GM21619 (cell line): ENCODE measurements at regions not wholly inside any gene's neighbourhood (a gene's known extent, or its start where the extent isn't known, plus 50 kb on each side); places are given as distances from the start of the nearest gene placed in this dataset.

Experiments used
- ATAC-seq: cut with Tn5 transposase; IDR thresholded peaks from one replicate; pipeline ENCODE4 v1.9.1; 2021; ENCODE audit not compliant: unreplicated experiment

DNA sequence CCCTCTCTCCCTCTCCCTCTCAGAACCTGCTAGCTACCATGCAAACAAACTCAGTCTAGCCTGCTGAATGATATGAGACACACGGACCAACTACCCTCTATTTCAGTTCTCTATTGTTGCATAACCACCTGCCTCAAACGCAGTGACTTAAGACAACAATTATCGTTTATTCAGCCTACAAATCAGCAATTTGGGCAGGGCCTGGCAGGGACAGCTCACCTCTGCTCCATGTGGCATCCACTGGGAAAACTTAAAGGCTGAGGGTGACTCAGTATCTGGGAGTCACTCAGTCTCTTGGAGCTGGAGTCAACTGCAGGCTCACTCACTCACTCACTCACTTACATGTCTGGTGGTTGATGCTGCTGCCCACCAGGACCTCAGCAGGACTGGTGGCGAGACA lies 121.3 kb downstream of the SEC16B start:
- ATAC-seq, result no peak

DNA sequence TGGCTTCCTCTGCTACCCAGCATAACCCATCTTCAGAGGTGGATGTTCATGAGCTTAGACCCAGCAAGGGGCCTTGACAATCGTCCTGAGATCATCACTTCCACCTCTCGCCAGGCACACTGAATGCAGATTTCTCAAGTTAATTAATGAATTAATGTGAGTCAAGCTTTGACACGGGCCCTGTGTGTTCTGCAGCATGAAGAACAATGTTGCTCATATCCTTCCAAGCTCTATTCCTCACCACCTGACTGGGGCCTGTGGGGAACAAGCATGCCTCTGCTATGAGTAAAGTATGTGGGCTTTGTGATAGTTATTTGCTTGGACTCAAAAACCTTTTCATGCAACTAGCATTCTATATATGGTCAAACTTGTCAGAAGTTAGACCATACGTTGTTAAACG lies 122.0 kb downstream of the SEC16B start:
- ATAC-seq, result no peak

DNA sequence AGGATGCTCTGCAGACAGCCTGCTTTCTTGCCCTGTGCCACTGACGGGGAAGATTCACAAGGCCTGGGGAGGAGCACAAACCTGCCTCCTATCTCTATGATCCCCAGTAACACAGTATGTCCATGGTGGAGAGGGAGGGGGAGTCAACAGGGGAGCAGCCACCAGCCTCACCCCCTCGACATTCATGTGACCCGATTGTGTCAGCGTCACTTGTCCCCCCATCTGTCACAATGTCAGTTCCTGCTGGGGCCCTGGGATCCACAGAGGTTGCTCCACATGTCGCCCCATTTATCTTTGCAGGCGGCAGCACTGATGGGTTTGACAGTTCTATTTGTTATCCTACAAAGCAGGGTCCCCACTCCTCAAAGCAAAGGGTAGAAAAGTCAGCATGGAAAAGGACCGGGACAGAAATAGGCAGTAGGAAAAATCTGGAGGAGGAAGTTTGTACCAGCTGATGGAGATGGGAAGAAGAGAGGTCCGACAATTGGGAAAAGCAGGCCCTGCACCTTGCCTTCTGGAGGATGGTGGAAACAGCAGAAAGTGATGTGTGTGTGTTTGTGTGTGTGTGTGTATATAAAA lies 130.9 kb downstream of the SEC16B start:
- ATAC-seq, result no peak

DNA sequence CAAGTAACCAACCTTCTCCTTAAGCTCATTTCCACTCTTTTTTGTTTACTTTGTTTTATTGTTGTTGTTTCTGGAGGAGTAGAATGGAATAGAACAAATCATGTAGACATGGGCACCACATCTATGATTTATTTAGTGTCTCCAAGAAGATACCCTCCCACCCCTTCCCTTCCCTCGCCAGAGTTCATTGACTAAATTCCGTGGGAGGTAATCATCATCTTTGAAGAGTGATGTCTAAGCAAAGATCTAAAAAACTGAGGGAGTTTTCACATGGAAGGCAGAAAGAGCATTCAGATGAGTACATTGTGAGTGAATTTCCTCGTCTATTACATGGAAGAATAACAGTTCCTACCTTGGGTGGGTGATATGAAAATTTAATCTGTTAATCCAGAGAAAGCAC lies 136.2 kb downstream of the SEC16B start:
- ATAC-seq, result no peak

DNA sequence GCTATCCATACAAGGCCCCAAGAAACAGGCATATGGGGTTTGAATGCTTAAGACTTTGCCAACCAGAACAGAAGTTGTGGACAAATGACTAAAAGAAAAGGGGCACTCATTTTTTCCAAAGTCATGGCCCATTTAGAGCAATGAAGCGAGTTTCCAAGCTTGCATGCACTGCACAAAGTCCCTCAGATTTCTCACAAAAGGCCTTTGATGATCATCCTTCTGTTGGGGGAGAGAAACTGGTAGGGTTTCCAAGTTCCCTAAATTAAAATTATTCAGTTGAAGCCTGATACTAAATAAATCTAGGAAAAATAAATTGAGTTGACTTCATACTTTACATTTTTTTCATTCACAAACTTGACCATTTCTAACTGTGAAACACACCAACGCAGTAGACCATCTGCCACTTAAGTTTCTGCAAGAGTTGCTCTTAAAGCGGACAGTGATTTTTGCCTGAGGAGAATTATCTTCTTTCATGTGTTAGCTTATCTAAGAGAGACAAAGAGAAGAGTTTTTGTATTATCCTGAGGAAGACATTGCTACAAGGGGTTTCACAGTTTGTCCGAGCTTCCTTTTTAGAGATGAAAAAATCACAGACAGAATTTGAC lies 139.2 kb downstream of the SEC16B start:
- ATAC-seq, result no peak

DNA sequence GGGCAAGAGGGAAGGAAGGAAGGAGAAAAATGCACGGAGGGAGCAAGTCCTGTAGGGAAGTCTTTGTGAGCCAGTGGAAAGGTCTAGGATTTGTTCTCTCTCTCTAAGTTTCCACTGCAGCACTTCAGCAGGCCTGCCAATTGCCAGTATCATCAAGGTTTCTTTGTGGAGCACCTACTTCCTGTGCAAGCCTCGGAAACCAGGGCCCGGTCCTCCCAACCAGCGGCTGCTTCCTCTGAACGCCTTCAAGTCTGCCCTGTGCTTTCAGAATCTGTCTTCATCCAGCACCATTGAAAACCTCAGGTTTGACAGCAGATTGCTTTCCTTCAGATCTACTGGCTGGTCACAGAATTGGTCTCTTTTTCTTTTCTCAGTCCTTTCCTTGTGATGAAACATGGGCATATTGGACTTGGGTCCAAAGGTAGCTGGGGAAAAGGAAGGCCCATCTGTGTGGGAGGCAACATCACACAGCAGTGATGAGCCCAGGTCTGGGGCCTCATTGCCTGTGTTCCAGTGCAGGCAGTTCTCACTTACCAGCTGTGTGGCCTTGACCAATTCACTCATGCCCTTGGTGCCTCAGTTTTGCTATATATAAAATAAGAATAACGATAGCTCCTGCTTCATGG lies 144.5 kb downstream of the SEC16B start:
- no peak for ATAC-seq

DNA sequence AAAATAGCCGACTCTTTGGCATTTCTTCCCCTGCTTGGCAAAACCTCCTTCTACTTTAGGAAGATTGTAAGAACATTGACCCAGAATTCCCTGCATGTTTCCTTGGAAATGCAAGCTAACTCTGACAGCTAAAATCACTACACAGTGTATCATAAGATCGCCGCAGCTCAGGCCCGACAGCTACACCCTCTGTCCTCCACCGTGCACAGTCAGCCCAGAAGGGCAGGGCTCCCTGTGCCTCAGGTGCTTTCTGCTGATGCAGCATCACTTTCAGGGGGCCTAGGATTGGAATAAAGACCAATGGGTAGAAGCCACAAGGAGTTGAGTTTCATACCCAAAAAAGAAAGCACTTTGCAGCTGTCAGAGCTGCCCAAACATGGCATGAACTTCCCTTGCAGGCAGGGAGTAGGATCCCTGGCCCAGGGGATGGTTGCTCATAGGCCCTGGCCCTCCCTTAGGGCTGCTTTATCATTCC lies 145.3 kb downstream of the SEC16B start:
- ATAC-seq, result peak; percentile 45

DNA sequence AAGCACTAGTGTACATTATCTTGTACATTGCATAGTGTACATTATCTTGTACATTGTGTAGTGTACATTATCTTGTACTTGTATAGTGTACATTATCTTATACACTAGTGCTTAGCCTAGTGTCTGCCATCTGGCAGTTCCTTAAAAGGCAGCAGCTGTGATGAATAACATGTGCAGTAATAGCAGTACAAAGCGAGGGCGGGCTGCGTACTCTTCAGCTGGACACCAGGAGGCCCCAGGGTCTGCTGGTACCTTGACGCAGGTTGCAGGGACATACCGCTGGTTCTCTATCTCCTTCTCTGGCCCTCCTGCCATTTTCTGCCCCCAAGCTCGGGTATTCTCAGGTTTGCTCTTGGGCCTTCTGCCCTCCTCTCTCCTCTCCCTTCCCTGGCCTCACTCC lies 149.6 kb downstream of the SEC16B start:
- no peak for ATAC-seq

DNA sequence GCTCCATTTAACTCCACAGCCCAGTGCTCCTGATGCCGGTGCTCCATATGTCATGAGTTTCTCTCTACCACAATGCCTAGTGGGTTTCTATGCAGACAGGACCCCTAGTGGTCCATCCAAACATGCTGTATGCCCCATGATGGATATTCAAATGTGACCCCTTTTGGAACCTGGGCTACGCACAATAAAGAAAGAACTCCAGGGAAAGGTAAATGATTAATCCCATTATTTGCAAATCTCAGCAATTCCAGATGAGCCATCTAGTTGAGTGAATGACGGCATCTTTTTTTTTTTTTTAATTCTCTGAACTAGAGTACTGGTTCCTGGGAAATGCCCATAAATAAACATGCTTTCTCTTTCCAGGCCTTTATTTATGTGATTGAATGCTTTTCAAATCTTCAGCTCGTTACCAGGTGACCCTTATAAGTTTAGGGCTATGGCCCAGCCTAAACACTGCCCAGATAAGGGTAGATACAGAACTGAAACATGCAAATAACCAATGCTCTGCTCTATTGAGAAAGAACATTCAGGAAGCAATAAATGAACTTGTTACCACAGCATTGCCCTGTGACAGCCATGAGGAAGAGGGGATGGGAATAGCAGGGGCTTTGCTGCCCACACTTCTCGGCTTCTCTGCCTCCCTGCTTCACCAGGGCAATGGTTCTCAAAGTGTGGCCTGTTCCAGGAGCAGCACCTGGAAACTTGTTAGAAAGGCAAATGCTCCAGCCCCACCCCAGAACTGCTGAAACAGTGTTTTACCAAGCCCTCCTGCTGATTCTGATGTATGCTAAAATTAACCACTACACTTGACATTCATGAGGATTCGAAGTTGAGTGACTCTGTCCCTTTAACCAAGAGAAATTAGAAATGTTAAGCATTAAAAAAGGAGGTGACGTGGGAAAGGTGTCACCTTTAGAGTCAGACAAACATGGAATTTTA lies 151.7 kb downstream of the SEC16B start:
- ATAC-seq, result peak; percentile 97

DNA sequence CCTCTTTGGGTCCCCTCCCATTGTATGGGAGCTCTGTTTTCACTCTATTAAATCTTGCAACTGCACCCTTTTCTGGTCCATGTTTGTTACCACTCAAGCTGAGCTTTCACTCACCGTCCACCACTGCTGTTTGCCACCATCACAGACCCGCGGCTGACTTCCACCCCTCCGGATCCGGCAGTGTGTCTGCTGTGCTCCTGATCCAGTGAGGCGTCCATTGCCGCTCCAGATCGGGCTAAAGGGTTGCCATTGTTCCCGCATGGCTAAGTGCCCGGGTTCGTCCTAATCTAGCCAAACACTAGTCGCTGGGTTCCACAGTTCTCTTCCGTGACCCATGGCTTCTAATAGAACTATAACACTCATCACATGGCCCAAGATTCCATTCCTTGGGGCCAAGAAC lies 157.2 kb downstream of the SEC16B start:
- ATAC-seq, result no peak

DNA sequence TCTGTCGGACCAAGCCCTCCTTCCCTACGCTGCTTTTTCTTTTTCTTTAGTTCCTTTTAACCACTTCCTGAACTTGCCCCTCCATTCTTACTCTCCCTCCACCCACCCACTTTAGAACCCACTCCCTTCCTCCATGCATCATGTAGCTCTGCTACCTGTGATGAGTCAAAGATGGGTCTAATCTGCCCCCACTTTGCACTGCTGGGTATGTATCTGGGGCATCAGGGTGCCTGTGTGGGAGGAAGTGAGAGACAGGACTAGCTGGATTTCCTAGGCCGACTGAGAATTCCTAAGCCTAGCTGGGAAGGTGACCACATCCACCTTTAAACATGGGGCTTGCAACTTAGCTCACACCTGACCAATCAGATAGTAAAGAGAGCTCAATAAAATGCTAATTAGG lies 157.7 kb downstream of the SEC16B start:
- no peak for ATAC-seq

DNA sequence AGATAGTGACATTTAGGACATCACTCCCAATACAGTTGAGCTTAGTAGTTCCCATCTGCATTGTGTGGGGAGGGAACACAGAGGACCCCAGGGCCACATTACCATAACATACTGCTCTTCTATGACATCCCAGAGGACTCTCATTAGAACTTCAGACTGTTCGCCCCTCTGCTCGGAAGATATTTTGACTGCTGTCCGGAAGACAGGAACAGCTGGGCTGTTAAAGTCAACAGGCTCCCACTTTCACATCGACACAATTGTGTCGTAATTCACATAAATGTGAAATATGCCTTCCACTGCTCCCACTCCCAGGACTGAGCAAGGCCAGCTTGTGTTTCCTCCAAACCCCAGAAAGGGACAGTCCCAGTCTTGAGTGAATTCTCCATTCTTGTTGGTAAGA lies 158.4 kb downstream of the SEC16B start:
- ATAC-seq, result no peak

DNA sequence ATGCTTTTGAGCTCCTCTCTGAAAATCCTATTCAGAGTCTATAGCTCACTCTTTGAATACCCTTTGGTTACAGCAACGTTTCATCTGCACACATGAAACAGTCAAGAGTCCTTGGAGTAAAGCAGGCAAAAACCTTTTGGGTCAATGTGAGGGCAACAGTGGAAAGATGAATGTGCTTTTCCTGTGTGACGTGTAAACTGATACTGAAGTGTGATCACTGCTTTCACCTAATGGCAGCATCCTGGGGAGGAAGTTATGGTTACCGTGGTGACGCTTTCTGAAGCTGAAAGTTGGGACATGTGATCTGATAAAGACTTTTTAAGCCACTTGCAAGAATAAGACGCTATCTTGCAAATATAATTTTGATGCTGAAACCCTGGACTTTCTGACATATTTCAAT lies 160.0 kb downstream of the SEC16B start:
- ATAC-seq, result peak; percentile 99

DNA sequence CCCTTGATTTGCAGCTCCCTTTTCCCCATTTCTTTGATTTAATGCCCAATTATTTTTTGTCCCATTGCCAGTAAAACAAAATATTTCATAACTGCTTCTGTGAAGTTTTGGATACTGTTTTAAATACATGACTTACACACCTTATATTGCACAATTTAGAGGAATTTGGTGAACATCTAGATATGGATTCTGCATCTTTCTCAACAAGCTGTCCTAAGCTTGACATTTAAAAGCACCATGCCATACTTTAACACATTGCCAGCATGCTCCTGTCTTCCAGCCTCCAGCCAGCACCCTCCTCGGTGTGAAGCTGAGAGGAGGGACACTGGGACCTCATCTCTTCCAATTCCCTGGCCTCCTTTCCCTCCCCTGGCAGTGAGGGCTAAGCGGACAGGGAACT lies 167.6 kb downstream of the SEC16B start:
- no peak for ATAC-seq

DNA sequence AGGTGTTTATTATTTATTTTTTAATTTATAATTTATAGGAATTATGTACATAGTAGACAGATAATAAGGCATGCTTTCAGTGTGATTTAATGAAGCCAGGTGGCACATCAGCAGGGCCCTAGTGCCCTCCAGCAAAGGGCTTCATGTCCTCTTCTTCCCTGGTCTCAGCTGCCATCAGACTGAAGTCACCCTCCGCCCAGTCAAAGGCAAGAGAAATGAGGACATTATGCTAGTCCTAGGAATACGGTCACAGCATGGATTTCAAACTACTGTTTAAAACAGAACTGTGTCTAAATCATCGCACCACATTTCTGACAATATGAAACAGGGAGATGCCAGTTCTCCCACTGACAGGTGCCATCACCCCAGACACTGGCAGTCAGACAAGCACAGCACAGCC lies 168.1 kb downstream of the SEC16B start:
- ATAC-seq, result no peak

DNA sequence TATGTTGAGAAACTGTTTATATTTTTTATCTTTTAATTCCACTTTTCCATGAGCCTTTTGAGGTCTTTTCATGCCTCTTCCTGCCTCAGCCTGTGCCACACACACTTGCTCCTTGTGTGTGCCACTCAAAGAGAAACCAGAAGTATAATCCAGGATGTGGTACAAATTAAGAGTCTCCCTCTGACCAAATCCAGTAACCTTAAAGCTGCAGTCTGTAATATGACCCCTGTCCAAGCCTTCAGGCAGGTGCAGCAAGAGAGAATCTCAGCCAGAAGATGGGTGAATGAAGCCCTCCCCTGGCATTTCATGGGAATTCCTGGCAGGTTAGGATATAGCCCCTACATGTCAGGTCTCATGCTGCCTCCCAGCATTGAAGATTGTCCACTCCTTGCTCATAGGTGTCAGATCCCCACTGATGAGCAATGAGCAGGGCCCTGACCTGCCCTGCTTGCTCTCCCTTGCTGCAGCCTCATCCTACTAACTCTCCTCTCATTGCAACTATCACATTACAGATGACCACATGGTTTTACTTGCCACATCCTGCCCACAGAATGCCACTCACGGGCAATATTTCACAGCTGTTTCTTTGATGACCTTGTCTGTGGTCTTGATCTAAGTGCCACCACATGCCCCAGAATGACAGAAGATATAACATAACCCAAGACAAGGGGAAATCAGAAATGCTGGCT lies 169.3 kb downstream of the SEC16B start:
- peak; percentile 62 for ATAC-seq

DNA sequence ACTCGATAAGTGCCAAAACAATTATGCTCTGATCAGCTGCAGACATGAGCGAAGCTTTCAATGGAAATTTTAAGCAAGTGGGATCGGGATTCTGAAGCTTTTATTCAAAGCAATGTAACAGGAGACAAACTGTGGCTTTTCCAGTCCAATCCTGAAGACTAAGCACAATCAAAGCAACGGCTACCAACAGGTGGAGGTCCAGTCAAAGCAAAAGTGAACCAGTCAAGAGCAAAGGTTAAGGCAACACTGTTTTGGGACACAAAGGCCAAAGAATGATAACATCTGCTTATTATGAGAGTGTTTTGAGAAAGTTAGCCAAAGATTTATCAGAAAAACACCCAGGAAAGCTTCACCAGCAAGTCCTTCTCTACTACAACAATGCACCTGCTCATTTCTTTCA lies 170.1 kb downstream of the SEC16B start:
- ATAC-seq, result no peak

DNA sequence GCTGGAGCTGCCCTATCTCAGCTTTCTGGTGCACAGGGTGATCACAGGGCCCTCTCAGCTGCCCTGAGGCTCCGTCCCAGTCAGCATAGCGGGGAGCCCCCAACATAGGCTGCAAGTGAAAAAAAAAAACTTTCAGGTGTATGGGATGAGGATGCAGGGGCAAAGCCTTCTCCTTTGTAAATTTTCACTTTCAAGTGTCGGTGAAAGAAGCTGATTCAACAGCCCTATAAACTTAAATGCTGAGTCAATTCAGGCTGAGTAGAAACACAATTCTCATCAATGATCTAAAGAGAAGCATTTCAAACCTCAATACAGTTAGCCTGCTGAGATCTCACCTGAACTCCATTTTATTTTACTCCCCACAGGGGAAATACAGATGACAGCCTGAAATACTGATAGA lies 171.2 kb downstream of the SEC16B start:
- ATAC-seq, result peak; percentile 51

DNA sequence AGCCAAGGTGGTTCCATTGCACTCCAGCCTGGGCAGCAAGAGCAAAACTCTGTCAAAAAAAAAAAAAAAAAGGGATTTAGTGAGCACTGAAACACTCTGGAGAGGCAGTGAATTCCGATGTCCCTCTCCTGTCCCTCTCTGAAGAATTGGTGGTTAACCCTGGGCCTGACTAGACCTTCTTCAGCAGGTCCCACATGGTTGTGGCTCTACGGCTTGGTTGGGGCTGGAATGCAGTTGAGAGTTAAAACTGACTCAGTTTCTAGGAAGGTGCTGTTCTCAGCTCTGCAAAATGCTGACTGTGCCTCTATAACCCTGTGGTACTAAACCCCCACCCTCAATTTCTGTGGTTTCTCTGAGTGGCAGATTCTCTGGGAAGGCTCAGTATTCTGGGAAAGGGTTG lies 173.3 kb downstream of the SEC16B start:
- no peak for ATAC-seq

DNA sequence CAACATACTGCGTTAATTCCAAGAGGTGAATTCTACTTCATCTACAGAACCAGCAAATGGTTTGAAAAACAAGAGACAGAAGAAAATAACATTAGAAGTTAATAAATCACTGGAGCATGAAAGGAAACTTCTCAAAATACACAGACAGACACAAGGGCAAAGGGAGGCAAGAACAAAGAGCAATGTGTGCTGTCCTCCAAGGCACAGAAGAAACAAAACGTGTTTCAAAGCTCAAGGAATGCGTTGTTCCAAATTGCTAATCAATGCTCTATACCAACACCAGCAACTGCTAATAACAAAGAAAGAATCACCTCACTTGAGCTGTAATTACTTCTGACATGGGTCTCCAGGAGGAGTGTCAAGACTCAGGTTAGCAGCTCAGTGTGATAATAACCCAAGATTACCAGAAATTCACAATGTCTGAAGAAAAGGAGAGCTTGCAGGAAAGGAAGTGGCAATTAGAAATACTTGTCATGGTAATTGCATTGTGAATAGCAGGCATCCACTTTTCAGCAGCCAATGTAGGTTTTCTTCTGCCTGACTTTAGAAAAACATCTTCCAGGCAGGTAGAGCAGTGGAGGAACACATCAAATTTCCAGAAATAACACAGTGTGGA lies 175.4 kb downstream of the SEC16B start:
- no peak for ATAC-seq

DNA sequence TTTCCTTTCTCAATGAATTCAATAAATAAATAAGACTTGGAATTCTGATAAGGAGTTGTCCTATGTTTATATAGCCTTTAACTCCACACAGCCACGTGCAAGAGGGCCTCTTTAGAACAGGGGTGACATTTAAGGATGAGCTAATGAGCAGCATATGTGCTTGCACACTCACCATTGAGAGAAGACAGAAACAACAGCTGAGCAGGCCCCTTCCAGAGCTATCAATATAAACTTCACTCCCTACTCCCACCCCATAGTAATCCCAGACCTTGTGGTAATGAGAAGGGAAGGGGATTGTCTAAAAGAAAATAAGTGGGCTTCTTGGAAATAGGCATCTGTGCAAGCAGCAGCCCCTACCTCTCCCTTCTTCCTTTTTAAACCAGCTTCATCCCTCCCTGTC lies 176.0 kb downstream of the SEC16B start:
- ATAC-seq, result no peak
